ENCODE measurements at regions not wholly inside any gene's neighbourhood (a gene's known extent, or its start where the extent isn't known, plus 50 kb on each side); places are given as distances from the start of the nearest gene placed in this dataset.

GRCh38 chr6:84588697-84589080 lies 175.7 kb downstream of the TBX18 start:
- TF ChIP-seq CTCF (IDR thresholded peaks at IDR 0.05) (no peak), EZH2 (IDR thresholded peaks at IDR 0.05) (no peak), EZH2phosphoT487 (IDR thresholded peaks at IDR 0.05) (no peak)

All from neural progenitor cell (in vitro differentiated cells).